CD14-positive monocyte (primary cell): ENCODE measurements at regions not wholly inside any gene's neighbourhood (a gene's known extent, or its start where the extent isn't known, plus 50 kb on each side); places are given as distances from the start of the nearest gene placed in this dataset.

Source experiments
- DNase-seq, 3 donors: peaks; one replicate each; pipeline ENCODE4 v3.0.0-alpha.2; 2011 to 2022
- H2AFZ ChIP-seq: 2 replicates; pipeline ENCODE4 v1.6.0; 2012; ENCODE audit warnings: mild to moderate bottlenecking, low read depth, low read length, inconsistent platforms; ENCODE audit not compliant: insufficient read depth, poor library complexity, severe bottlenecking
- H3K27ac ChIP-seq, 2 donors: 1 replicate in 1 of 2; 2 replicates in 1 of 2; pipeline ENCODE4 v1.5.1; 2012 to 2013; ENCODE audit warnings: low read length in 2 of 2, control low read depth in 1 of 2, inconsistent platforms in 1 of 2, low read depth in 1 of 2, mild to moderate bottlenecking in 1 of 2
- H3K27me3 ChIP-seq, 2 donors: one replicate each; pipeline versions ENCODE4 v1.6.0 to v1.6.1; 2011 to 2013; ENCODE audit warnings: low read length in 2 of 2; ENCODE audit not compliant: control insufficient read depth in 2 of 2, insufficient read depth in 2 of 2
- H3K36me3 ChIP-seq, 2 donors: replicated peaks in 1 of 2; 1 replicate in 1 of 2; 2 replicates in 1 of 2; pipeline versions ENCODE4 v1.5.1 to v1.6.1; 2012 to 2013; ENCODE audit warnings: low read length in 2 of 2, control low read depth in 1 of 2, inconsistent platforms in 1 of 2, mild to moderate bottlenecking in 1 of 2; ENCODE audit not compliant: insufficient read depth in 2 of 2, control insufficient read depth in 1 of 2
- H3K4me1 ChIP-seq, 2 donors: 1 replicate in 1 of 2; 2 replicates in 1 of 2; pipeline versions ENCODE4 v1.5.1 to v1.6.1; 2012 to 2013; ENCODE audit warnings: low read length in 2 of 2, control low read depth in 1 of 2, inconsistent platforms in 1 of 2, mild to moderate bottlenecking in 1 of 2, moderate library complexity in 1 of 2; ENCODE audit not compliant: insufficient read depth in 2 of 2, control insufficient read depth in 1 of 2
- H3K4me2 ChIP-seq: replicated peaks from 2 replicates; pipeline ENCODE3; 2012; ENCODE audit warnings: low read length, moderate library complexity, mild to moderate bottlenecking; ENCODE audit not compliant: poor library complexity, severe bottlenecking; ENCODE audit errors: extremely low read depth
- H3K4me3 ChIP-seq, 3 experiments: fragments of 200-600 bp in 1 of 3; sonication (generic) in 1 of 3; replicated peaks in 1 of 3; 1 replicate in 2 of 3; 2 replicates in 1 of 3; pipeline ENCODE4 v1.5.1; 2011 to 2013; ENCODE audit warnings: low read length in 3 of 3, mild to moderate bottlenecking in 3 of 3, control low read depth in 2 of 3, low read depth in 2 of 3, inconsistent platforms in 1 of 3, moderate library complexity in 1 of 3
- H3K79me2 ChIP-seq: 2 replicates; pipeline ENCODE4 v1.6.0; 2012; ENCODE audit warnings: mild to moderate bottlenecking, control low read depth, inconsistent platforms, low read length, moderate library complexity; ENCODE audit not compliant: insufficient read depth
- H3K9ac ChIP-seq: 2 replicates; pipeline ENCODE4 v1.6.0; 2017; ENCODE audit warnings: low read length, mild to moderate bottlenecking; ENCODE audit not compliant: insufficient read depth, poor library complexity, severe bottlenecking
- H3K9me3 ChIP-seq, 2 donors: replicated peaks in 1 of 2; 1 replicate in 1 of 2; 2 replicates in 1 of 2; pipeline versions ENCODE4 v1.5.1 to v1.6.1; 2012 to 2013; ENCODE audit warnings: low read length in 2 of 2, control low read depth in 1 of 2; ENCODE audit not compliant: control insufficient read depth in 1 of 2, insufficient read depth in 1 of 2
- H4K20me1 ChIP-seq: 2 replicates; pipeline ENCODE4 v1.6.0; 2012; ENCODE audit warnings: mild to moderate bottlenecking, low read length, control low read depth, moderate library complexity; ENCODE audit not compliant: insufficient read depth
- H3K27ac Mint-ChIP-seq, 7 donors: one replicate each; pipeline ENCODE4 v1.8.0; 2020; ENCODE audit warnings: mild to moderate bottlenecking in 7 of 7, mixed read lengths in 7 of 7, moderate library complexity in 6 of 7, inconsistent platforms in 2 of 7
- H3K27me3 Mint-ChIP-seq, 3 donors: one replicate each; pipeline ENCODE4 v1.8.0; 2021 to 2022; ENCODE audit warnings: low read depth in 3 of 3, mild to moderate bottlenecking in 3 of 3, mixed read lengths in 3 of 3, moderate library complexity in 3 of 3, inconsistent platforms in 1 of 3
- H3K36me3 Mint-ChIP-seq, 2 donors: one replicate each; pipeline ENCODE4 v1.8.0; 2020; ENCODE audit warnings: mixed read lengths in 2 of 2, inconsistent platforms in 1 of 2, mild to moderate bottlenecking in 1 of 2
- H3K4me1 Mint-ChIP-seq: one replicate; pipeline ENCODE4 v1.8.0; 2020; ENCODE audit warnings: mild to moderate bottlenecking, mixed read lengths
- H3K4me3 Mint-ChIP-seq, 2 donors: one replicate each; pipeline ENCODE4 v1.8.0; 2020; ENCODE audit warnings: mild to moderate bottlenecking in 2 of 2, mixed read lengths in 2 of 2, moderate library complexity in 1 of 2
- H3K9me3 Mint-ChIP-seq, 7 donors: one replicate each; pipeline ENCODE4 v1.8.0; 2020 to 2022; ENCODE audit warnings: mixed read lengths in 7 of 7, mild to moderate bottlenecking in 6 of 7, moderate library complexity in 6 of 7, inconsistent platforms in 2 of 7
- WGBS: methylation state at CpG from one replicate; pipeline ENCODE4 v1.1.5; 2013; ENCODE audit warnings: missing lambda C conversion rate; ENCODE audit not compliant: insufficient coverage; 5-methylcytosine and 5-hydroxymethylcytosine counted together
- intact Hi-C, 2 donors: fragments of 100-400 bp; cut with micrococcal nuclease; formaldehyde crosslinking; loops; one replicate each; pipeline versions ENCODE4 v1.15.0 to v1.15.1; 2023
- TF ChIP-seq, protein P1 (sequence below): fragments of 200-600 bp; IDR thresholded peaks from one replicate; pipeline ENCODE4 v1.8.0; 2022; ENCODE audit warnings: antibody characterized with exemption, mild to moderate bottlenecking

DNA sequence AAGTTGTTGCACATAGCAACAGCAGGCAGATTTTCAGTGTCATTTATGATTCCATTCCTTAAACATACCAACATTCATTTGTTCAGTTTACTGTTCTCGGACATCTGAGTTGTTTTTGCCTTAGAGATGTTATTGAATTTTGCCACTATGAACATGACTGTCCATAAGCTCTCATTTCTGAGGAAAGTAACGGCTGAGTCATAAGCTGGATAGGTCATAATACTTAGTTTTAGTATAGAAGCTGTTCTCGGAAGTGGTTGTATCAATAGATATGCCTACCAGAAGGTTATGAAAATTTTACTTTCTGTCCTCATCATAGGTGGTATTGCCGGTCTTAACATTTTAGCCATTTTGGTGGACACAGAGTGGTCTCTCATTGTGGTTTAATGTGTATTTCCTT lies 157.1 kb upstream of the CLNK start:
- Histone ChIP-seq H3K9ac (no peak overlapping the region), H3K27ac (no peak overlapping the region), H3K36me3 (no peaks in the 10 kb centered on the region), H4K20me1 (no peaks in the 10 kb centered on the region), H2AFZ (no peak overlapping the region), H3K9me3 (no peaks in the 10 kb centered on the region), H3K4me1 (no peaks in the 10 kb centered on the region), H3K79me2 (no peaks in the 10 kb centered on the region), H3K27me3 (no peaks in the 10 kb centered on the region), H3K4me3 (no peak overlapping the region), H3K4me2 (no peak overlapping the region)
- no peaks in the 10 kb centered on the region for H3K4me1 Mint-ChIP-seq
- H3K4me3 Mint-ChIP-seq, result no peak overlapping the region
- peaks cover 0 to 12% (median 4%) of the 10 kb centered on the region in 7 donors for H3K9me3 Mint-ChIP-seq
- H3K27ac Mint-ChIP-seq, result no peak overlapping the region
- intact Hi-C loops, result no loop called here
- H3K27me3 Mint-ChIP-seq, result peaks cover 0 to 3% (median 3%) of the 10 kb centered on the region in 3 donors
- WGBS, result no CpG with 5 or more reads among the region's 4 CpGs
- no peak for DNase-seq
- H3K36me3 Mint-ChIP-seq, result no peaks in the 10 kb centered on the region
- TF ChIP-seq, protein P1, sequence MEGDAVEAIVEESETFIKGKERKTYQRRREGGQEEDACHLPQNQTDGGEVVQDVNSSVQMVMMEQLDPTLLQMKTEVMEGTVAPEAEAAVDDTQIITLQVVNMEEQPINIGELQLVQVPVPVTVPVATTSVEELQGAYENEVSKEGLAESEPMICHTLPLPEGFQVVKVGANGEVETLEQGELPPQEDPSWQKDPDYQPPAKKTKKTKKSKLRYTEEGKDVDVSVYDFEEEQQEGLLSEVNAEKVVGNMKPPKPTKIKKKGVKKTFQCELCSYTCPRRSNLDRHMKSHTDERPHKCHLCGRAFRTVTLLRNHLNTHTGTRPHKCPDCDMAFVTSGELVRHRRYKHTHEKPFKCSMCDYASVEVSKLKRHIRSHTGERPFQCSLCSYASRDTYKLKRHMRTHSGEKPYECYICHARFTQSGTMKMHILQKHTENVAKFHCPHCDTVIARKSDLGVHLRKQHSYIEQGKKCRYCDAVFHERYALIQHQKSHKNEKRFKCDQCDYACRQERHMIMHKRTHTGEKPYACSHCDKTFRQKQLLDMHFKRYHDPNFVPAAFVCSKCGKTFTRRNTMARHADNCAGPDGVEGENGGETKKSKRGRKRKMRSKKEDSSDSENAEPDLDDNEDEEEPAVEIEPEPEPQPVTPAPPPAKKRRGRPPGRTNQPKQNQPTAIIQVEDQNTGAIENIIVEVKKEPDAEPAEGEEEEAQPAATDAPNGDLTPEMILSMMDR, result no peak

DNA sequence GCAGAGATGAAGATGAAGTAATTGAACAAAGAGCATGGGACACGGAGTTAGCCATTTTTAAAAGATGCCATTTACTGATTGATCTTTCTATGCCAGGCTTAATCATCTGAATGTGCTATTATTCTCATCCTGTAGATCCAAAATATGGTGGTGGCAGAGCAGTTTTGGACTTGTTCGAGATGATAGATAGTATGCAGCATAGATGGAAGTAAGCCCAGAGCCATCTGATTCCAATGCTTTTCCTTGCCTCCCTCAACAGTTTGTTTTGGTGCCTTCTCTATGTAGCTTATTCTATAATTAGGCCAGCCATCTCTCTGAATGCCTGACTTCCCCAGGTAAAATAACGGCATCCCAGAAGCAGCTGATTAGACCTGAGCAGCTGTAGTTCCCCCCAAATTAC lies 152.6 kb upstream of the CLNK start:
- H3K36me3 Mint-ChIP-seq, result no peaks in the 10 kb centered on the region
- no peaks in the 10 kb centered on the region for H3K4me1 ChIP-seq
- H3K79me2 ChIP-seq, result no peaks in the 10 kb centered on the region
- H3K27ac ChIP-seq, result no peak overlapping the region
- H3K27me3 ChIP-seq, result no peaks in the 10 kb centered on the region
- WGBS, result 100% methylated on average over 1 of the region's 3 CpGs
- H2AFZ ChIP-seq, result no peak overlapping the region
- H3K27me3 Mint-ChIP-seq, result no peaks in the 10 kb centered on the region
- H3K4me3 Mint-ChIP-seq, result no peak overlapping the region
- no peaks in the 10 kb centered on the region for H3K36me3 ChIP-seq
- peaks cover 0 to 4% (median 2%) of the 10 kb centered on the region in 7 donors for H3K9me3 Mint-ChIP-seq
- DNase-seq, result no peak
- TF ChIP-seq, protein P1, result no peak
- H3K4me3 ChIP-seq, result no peak overlapping the region
- H3K9me3 ChIP-seq, result no peaks in the 10 kb centered on the region
- H3K4me2 ChIP-seq, result no peak overlapping the region
- no peaks in the 10 kb centered on the region for H3K4me1 Mint-ChIP-seq
- H3K9ac ChIP-seq, result no peak overlapping the region
- intact Hi-C loops, result no loop called here
- no peak overlapping the region for H3K27ac Mint-ChIP-seq
- no peaks in the 10 kb centered on the region for H4K20me1 ChIP-seq
